GM21367 (cell line): ENCODE measurements at regions not wholly inside any gene's neighbourhood (a gene's known extent, or its start where the extent isn't known, plus 50 kb on each side); places are given as distances from the start of the nearest gene placed in this dataset.

Experiments
- ATAC-seq: cut with Tn5 transposase; IDR thresholded peaks from one replicate; pipeline ENCODE4 v1.9.1; 2021; ENCODE audit not compliant: unreplicated experiment

GRCh38 chr16:59783191-59783590 lies 1049.1 kb upstream of the GOT2 start:
- no peak for ATAC-seq

- ATAC-seq, result no peak
Measured at GRCh38 chr16:59773330-59773729, 1039.2 kb upstream of the GOT2 start.

GRCh38 chr16:59759296-59759695 lies 1025.2 kb upstream of the GOT2 start:
- no peak for ATAC-seq

- ATAC-seq, result no peak
Measured at GRCh38 chr16:59758848-59759247, 1024.7 kb upstream of the GOT2 start.

- ATAC-seq, result no peak
Measured at GRCh38 chr16:59754854-59755253, 1020.7 kb upstream of the GOT2 start.

GRCh38 chr16:59749662-59750336 lies 1015.7 kb upstream of the GOT2 start:
- no peak for ATAC-seq

- no peak for ATAC-seq
Measured at GRCh38 chr16:59748531-59748930, 1014.4 kb upstream of the GOT2 start.

- ATAC-seq, result no peak
Measured at GRCh38 chr16:59743504-59743903, 1009.4 kb upstream of the GOT2 start.

GRCh38 chr16:59740858-59741257 lies 1006.7 kb upstream of the GOT2 start:
- ATAC-seq, result no peak

- ATAC-seq, result no peak
Measured at GRCh38 chr16:59737274-59737673, 1003.2 kb upstream of the GOT2 start.

- ATAC-seq, result no peak
Measured at GRCh38 chr16:59733321-59733720, 999.2 kb upstream of the GOT2 start.

GRCh38 chr16:59729613-59730012 lies 995.5 kb upstream of the GOT2 start:
- no peak for ATAC-seq

- no peak for ATAC-seq
Measured at GRCh38 chr16:59719121-59719520, 985.0 kb upstream of the GOT2 start.

- no peak for ATAC-seq
Measured at GRCh38 chr16:59707436-59708226, 973.5 kb upstream of the GOT2 start.

- ATAC-seq, result no peak
Measured at GRCh38 chr16:59701963-59702930, 968.1 kb upstream of the GOT2 start.

GRCh38 chr16:59699786-59700185 lies 965.7 kb upstream of the GOT2 start:
- ATAC-seq, result no peak

GRCh38 chr16:59698346-59699020 lies 964.4 kb upstream of the GOT2 start:
- no peak for ATAC-seq

GRCh38 chr16:59697761-59698160 lies 963.6 kb upstream of the GOT2 start:
- ATAC-seq, result no peak

GRCh38 chr16:59697236-59697635 lies 963.1 kb upstream of the GOT2 start:
- ATAC-seq, result no peak

- ATAC-seq, result no peak
Measured at GRCh38 chr16:59696495-59696894, 962.4 kb upstream of the GOT2 start.

GRCh38 chr16:59690216-59690615 lies 956.1 kb upstream of the GOT2 start:
- no peak for ATAC-seq
